ENCODE measurements at regions not wholly inside any gene's neighbourhood (a gene's known extent, or its start where the extent isn't known, plus 50 kb on each side); places are given as distances from the start of the nearest gene placed in this dataset.

DNA sequence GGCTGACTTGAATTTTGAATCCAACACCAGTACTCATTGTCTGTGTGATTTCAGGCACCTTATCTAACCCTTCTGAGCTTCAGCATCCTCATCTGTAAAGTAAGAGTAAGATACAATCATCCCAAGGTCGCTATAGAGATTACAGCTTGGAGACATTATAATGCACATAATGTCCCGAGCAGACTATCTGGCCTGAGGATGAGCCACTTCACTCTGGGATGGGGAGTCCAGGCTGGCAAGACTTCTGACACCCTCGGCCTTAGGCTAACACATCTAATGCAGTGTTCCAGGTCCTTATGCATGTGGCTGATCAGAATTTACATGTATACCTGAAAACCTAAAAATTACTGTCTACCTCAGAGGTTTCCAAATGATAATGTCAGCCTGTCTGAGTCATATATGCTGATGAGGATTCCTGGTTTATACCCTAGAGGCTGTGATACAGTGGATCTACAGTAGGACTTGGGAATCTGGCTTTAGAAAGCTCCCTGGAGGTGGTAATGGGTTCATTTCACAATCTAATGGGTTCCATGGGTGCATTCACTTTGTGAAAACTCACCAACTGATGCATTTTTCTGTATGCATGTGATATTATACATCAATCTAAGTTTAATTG lies 229.0 kb upstream of the SLCO3A1 start:
- ChIA-PET POLR2A (no interaction called here), CTCF (ENCODE audit: low intra/inter-chr PET ratio, low total read pairs) (no interaction called here)
- WGBS (ENCODE audit: low lambda C conversion rate): 0% methylated on average over 3 of the region's 3 CpGs
- Histone ChIP-seq H3K9ac (ENCODE audit: insufficient read depth, low read depth, low read length) (no peak overlapping the region), H3K79me2 (ENCODE audit: insufficient read depth, low read length) (no peaks in the 10 kb centered on the region), H3K27me3 (ENCODE audit: control insufficient read depth in 1 of 2, insufficient read depth in 2 of 2, low read length in 2 of 2) (peaks cover 0 to 8% of the 10 kb centered on the region in 2 experiments; a peak in 3 of 5 replicates), H3K9me3 (ENCODE audit: low read length) (no peaks in the 10 kb centered on the region), H2AFZ (ENCODE audit: low read length) (no peak overlapping the region), H3K4me2 (ENCODE audit: low read depth, low read length) (no peak overlapping the region), H3K36me3 (replicated peaks in 1 of 2; ENCODE audit: control insufficient read depth in 1 of 2, insufficient read depth in 2 of 2, low read length in 2 of 2) (no peaks in the 10 kb centered on the region), H3K27ac (ENCODE audit: extremely low read length, insufficient read depth, low read length) (no peak overlapping the region), H4K20me1 (ENCODE audit: insufficient read depth, low read length) (no peaks in the 10 kb centered on the region), H3K4me1 (ENCODE audit: insufficient read depth, low read length) (no peaks in the 10 kb centered on the region), H3K4me3 (replicated peaks in 1 of 3; ENCODE audit: insufficient read depth in 1 of 3, low read depth in 2 of 3, low read length in 3 of 3) (no peak overlapping the region)
- no TSS peak for BruUV-seq (replicated peaks)
- TF ChIP-seq, protein P1, sequence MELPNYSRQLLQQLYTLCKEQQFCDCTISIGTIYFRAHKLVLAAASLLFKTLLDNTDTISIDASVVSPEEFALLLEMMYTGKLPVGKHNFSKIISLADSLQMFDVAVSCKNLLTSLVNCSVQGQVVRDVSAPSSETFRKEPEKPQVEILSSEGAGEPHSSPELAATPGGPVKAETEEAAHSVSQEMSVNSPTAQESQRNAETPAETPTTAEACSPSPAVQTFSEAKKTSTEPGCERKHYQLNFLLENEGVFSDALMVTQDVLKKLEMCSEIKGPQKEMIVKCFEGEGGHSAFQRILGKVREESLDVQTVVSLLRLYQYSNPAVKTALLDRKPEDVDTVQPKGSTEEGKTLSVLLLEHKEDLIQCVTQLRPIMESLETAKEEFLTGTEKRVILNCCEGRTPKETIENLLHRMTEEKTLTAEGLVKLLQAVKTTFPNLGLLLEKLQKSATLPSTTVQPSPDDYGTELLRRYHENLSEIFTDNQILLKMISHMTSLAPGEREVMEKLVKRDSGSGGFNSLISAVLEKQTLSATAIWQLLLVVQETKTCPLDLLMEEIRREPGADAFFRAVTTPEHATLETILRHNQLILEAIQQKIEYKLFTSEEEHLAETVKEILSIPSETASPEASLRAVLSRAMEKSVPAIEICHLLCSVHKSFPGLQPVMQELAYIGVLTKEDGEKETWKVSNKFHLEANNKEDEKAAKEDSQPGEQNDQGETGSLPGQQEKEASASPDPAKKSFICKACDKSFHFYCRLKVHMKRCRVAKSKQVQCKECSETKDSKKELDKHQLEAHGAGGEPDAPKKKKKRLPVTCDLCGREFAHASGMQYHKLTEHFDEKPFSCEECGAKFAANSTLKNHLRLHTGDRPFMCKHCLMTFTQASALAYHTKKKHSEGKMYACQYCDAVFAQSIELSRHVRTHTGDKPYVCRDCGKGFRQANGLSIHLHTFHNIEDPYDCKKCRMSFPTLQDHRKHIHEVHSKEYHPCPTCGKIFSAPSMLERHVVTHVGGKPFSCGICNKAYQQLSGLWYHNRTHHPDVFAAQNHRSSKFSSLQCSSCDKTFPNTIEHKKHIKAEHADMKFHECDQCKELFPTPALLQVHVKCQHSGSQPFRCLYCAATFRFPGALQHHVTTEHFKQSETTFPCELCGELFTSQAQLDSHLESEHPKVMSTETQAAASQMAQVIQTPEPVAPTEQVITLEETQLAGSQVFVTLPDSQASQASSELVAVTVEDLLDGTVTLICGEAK (IDR thresholded peaks at IDR 0.05): no peak
- TF ChIP-seq, protein P1 (CRISPR knock-in tag; IDR thresholded peaks at IDR 0.05): no peak
- TF ChIP-seq NFKB2 (CRISPR knock-in tag; IDR thresholded peaks at IDR 0.05; ENCODE audit: borderline replicate concordance) (no peak), ZNF841 (CRISPR knock-in tag; IDR thresholded peaks at IDR 0.05; ENCODE audit: borderline replicate concordance) (no peak), ARHGAP35 (CRISPR knock-in tag; IDR thresholded peaks at IDR 0.05; ENCODE audit: borderline replicate concordance) (no peak)
- TF ChIP-seq, protein P2, sequence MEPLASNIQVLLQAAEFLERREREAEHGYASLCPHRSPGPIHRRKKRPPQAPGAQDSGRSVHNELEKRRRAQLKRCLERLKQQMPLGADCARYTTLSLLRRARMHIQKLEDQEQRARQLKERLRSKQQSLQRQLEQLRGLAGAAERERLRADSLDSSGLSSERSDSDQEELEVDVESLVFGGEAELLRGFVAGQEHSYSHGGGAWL (CRISPR knock-in tag; IDR thresholded peaks at IDR 0.05): no peak
- ATAC-seq (no peak), FAIRE-seq (no peak), DNase-seq (ENCODE audit: low spot score) (no peak)
- intact Hi-C loops (cut with micrococcal nuclease; ENCODE audit: unreplicated experiment) (no loop called here), in situ Hi-C loops (cut with HindIII; ENCODE audit: extremely low pct_ligation_motif_present, low pct_unique_long_range_greater_than_20kb) (no loop called here)

Data from HepG2 (cell line).